SK-N-SH (cell line): ENCODE measurements at regions not wholly inside any gene's neighbourhood (a gene's known extent, or its start where the extent isn't known, plus 50 kb on each side); places are given as distances from the start of the nearest gene placed in this dataset.

Experiments
- CHD2 ChIP-seq: fragments of 150-350 bp; IDR thresholded peaks from 2 replicates; pipeline ENCODE4 v1.6.1; 2018; ENCODE audit warnings: low read length; ENCODE audit not compliant: partially characterized antibody
- EZH2phosphoT487 ChIP-seq: fragments of 200-600 bp; sonication (generic); IDR thresholded peaks from 2 replicates; pipeline ENCODE4 v1.6.1; 2017; ENCODE audit warnings: low read depth, mixed run types, mild to moderate bottlenecking, antibody characterized with exemption, moderate library complexity, borderline replicate concordance
- FOSL2 ChIP-seq: IDR thresholded peaks from 2 replicates; pipeline ENCODE4 v1.4.0; 2012; ENCODE audit warnings: low read depth, mild to moderate bottlenecking, moderate library complexity, borderline replicate concordance
- FOXM1 ChIP-seq: IDR thresholded peaks from 2 replicates; pipeline ENCODE4 v1.4.0; 2012; ENCODE audit warnings: low read depth, mild to moderate bottlenecking
- GATA2 ChIP-seq: sonication (generic); formaldehyde crosslinking; IDR thresholded peaks from 2 replicates; pipeline ENCODE4 v1.5.0; 2020; ENCODE audit warnings: mild to moderate bottlenecking, missing genetic modification reagents
- MXI1 ChIP-seq: IDR thresholded peaks from 2 replicates; pipeline ENCODE4 v1.6.1; 2012; ENCODE audit warnings: mild to moderate bottlenecking, low read depth, low read length, improper control_type of control experiment
- POLR2AphosphoS5 ChIP-seq: IDR thresholded peaks from 2 replicates; pipeline ENCODE4 v1.6.1; 2012; ENCODE audit warnings: low read depth, low read length
- RAD21 ChIP-seq: IDR thresholded peaks from 2 replicates; pipeline ENCODE4 v1.6.1; 2012; ENCODE audit warnings: mild to moderate bottlenecking, low read length
- TAF1 ChIP-seq: IDR thresholded peaks from 2 replicates; pipeline ENCODE4 v1.6.1; 2012; ENCODE audit warnings: low read depth, mild to moderate bottlenecking, low read length, moderate library complexity, borderline replicate concordance
- TF ChIP-seq, protein P1 (sequence below): IDR thresholded peaks from 2 replicates; pipeline ENCODE4 v1.6.1; 2012; ENCODE audit warnings: mild to moderate bottlenecking, low read depth, low read length, moderate library complexity
- TF ChIP-seq, protein P2 (sequence below): fragments of 200-600 bp; sonication (generic); IDR thresholded peaks from 2 replicates; pipeline ENCODE4 v1.6.1; 2017; ENCODE audit warnings: antibody characterized with exemption, mild to moderate bottlenecking, moderate library complexity
- TF ChIP-seq, protein P3 (sequence below): IDR thresholded peaks from 2 replicates; pipeline ENCODE4 v1.4.0; 2012; ENCODE audit warnings: low read depth

DNA sequence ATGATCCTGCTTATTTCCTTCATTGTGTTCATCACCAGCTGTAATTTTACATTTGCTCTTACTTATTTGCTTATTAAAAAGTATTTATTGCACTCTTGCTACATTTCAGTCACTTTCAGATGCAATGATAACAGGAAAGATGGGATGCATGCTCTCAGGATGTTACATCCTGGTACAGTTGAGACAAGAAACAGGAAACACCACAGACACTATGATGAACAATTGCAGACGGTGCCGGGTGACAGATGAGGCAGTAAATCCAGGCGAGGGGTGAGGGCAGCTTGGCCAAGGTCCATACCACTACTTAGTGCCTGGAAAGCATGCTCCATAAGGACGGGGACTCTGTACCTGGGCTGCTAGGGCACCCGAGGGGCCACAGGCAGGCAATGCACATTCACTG is 156.6 kb upstream of the RAB4A start:
- TF ChIP-seq, protein P1, sequence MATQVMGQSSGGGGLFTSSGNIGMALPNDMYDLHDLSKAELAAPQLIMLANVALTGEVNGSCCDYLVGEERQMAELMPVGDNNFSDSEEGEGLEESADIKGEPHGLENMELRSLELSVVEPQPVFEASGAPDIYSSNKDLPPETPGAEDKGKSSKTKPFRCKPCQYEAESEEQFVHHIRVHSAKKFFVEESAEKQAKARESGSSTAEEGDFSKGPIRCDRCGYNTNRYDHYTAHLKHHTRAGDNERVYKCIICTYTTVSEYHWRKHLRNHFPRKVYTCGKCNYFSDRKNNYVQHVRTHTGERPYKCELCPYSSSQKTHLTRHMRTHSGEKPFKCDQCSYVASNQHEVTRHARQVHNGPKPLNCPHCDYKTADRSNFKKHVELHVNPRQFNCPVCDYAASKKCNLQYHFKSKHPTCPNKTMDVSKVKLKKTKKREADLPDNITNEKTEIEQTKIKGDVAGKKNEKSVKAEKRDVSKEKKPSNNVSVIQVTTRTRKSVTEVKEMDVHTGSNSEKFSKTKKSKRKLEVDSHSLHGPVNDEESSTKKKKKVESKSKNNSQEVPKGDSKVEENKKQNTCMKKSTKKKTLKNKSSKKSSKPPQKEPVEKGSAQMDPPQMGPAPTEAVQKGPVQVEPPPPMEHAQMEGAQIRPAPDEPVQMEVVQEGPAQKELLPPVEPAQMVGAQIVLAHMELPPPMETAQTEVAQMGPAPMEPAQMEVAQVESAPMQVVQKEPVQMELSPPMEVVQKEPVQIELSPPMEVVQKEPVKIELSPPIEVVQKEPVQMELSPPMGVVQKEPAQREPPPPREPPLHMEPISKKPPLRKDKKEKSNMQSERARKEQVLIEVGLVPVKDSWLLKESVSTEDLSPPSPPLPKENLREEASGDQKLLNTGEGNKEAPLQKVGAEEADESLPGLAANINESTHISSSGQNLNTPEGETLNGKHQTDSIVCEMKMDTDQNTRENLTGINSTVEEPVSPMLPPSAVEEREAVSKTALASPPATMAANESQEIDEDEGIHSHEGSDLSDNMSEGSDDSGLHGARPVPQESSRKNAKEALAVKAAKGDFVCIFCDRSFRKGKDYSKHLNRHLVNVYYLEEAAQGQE: no peak
- TF ChIP-seq MXI1 (no peak), TAF1 (no peak), FOSL2 (no peak), GATA2 (CRISPR knock-in tag) (peak; percentile 27; the same call in 1 of the 2 replicates), FOXM1 (no peak), CHD2 (no peak), EZH2phosphoT487 (no peak), RAD21 (no peak), POLR2AphosphoS5 (no peak)
- TF ChIP-seq, protein P2, sequence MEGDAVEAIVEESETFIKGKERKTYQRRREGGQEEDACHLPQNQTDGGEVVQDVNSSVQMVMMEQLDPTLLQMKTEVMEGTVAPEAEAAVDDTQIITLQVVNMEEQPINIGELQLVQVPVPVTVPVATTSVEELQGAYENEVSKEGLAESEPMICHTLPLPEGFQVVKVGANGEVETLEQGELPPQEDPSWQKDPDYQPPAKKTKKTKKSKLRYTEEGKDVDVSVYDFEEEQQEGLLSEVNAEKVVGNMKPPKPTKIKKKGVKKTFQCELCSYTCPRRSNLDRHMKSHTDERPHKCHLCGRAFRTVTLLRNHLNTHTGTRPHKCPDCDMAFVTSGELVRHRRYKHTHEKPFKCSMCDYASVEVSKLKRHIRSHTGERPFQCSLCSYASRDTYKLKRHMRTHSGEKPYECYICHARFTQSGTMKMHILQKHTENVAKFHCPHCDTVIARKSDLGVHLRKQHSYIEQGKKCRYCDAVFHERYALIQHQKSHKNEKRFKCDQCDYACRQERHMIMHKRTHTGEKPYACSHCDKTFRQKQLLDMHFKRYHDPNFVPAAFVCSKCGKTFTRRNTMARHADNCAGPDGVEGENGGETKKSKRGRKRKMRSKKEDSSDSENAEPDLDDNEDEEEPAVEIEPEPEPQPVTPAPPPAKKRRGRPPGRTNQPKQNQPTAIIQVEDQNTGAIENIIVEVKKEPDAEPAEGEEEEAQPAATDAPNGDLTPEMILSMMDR: no peak
- TF ChIP-seq, protein P3, sequence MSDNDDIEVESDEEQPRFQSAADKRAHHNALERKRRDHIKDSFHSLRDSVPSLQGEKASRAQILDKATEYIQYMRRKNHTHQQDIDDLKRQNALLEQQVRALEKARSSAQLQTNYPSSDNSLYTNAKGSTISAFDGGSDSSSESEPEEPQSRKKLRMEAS: no peak
